GM21360 (cell line): ENCODE measurements at regions not wholly inside any gene's neighbourhood (a gene's known extent, or its start where the extent isn't known, plus 50 kb on each side); places are given as distances from the start of the nearest gene placed in this dataset.
A peak's percentile ranks its signal among the peaks of the same experiment; 100 is the strongest.
"Not testable (repeated sequence)": the region's sequence is repeated elsewhere in the genome, so short reads cannot be mapped to it uniquely, and the experiment has no call there.

Source experiments
- ATAC-seq: cut with Tn5 transposase; IDR thresholded peaks from one replicate; pipeline ENCODE4 v1.9.1; 2021; ENCODE audit warnings: mild to moderate bottlenecking, moderate library complexity; ENCODE audit not compliant: unreplicated experiment

DNA sequence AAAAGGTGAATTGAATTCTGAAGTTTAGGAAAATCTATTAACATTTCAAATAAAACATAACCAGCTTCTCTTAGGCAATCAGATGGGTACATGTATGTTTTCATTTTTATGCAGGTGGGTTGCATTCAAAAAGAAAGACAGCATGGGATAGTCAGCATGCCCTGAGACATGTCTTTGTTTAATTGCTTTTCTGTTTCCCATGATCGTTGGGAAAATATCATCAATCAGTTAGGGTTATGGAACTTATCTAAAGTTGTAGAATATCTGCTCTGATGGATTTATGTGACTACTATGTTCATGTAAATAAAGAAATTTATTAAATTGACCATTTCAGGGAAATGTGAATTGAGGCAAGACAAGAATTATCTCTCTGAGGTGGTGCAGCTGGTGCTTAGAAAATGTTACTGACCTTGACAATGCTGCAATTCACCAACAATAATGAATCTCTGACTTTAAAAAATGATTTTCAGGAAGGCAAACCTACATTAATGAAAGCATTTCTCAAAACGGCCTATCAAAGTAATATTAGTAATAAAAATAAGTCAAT lies 112.7 kb downstream of the RFPL4B start:
- ATAC-seq, result no peak

GRCh38 chr6:112464901-112465665 lies 118.0 kb downstream of the RFPL4B start:
- no peak for ATAC-seq

- ATAC-seq, result peak; percentile 87
Measured at GRCh38 chr6:112466373-112467151, 119.4 kb downstream of the RFPL4B start.

- no peak for ATAC-seq
Measured at GRCh38 chr6:112468359-112468758, 121.2 kb downstream of the RFPL4B start.

GRCh38 chr6:112469306-112469705 lies 122.2 kb downstream of the RFPL4B start:
- ATAC-seq, result no peak

- ATAC-seq, result no peak
Measured at GRCh38 chr6:112470376-112470775, 123.2 kb downstream of the RFPL4B start.

- no peak for ATAC-seq
Measured at GRCh38 chr6:112470950-112471349, 123.8 kb downstream of the RFPL4B start.

DNA sequence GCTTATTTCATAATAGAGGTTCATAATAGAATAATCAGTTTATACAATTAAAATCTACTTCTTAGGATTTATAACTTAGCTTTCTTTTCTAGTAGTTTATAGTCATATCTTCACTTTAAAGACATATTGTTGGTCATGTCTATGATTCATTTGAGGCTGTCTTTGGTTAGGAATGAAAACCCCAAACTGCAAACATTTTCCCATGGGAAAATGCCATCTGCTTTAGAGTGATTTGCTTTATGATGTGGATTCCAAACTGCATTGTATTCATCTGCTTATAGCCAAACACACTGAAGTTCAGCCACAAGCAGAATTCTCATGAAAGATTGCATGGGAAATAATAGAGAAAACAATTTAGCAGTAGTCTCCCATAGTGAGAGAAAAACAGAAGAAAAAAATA lies 128.0 kb downstream of the RFPL4B start:
- no peak for ATAC-seq

GRCh38 chr6:112477125-112477524 lies 130.0 kb downstream of the RFPL4B start:
- no peak for ATAC-seq

DNA sequence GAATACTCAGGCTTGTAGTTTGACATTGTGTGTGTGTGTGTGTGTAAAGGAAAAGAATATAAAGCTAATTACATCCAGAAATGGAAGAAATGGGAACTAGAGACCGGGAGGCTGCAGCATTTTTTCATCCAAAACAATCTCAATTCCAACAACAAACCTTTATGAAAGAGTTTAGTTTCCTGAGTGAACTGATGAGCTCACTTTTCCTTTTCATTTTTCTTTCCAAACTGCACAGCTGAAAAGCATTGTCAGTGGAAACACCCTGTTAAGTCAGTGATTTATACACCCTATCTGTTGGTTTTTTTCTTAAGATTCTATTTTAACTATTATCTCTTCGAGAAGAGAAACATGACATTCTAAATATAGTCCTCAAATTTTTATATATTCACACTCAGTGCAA lies 130.9 kb downstream of the RFPL4B start:
- no peak for ATAC-seq

DNA sequence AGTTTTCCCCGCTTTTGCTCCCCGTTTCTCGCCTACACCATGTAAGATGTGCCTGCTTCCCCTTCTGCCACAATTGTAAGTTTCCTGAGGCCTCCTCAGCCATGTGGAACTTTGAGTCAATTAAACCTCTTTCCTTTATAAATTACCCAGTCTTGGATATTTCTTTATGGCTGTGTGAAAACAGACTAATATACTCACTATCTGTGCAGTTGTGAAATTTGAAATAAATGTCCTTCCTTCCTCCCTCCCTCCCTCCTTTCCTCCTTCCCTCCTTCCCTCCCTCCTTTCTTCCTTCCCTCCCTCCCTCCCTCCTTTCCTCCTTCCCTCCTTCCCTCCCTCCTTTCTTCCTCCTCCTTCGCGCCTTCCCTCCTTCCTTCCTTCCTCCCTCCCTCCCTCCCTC lies 132.8 kb downstream of the RFPL4B start:
- ATAC-seq, result not testable (repeated sequence)

DNA sequence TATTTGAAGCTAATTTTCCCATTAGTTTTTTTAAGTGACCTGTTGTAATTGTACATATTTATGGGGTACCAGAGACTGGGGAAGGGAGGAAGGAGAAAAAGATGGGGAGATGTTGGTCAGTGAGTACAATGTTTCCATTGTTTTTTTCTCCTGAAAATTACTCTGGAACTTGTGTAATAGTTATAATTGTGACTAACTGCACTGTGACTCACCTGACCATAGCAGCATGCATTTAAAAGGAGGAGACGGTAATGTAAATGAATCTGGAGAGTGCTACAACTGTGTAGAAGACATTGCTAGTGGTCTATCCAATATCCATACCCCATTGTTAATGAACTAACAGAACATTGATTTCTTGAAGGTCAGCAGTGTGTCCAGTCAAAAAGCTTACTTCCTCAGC lies 133.4 kb downstream of the RFPL4B start:
- no peak for ATAC-seq

DNA sequence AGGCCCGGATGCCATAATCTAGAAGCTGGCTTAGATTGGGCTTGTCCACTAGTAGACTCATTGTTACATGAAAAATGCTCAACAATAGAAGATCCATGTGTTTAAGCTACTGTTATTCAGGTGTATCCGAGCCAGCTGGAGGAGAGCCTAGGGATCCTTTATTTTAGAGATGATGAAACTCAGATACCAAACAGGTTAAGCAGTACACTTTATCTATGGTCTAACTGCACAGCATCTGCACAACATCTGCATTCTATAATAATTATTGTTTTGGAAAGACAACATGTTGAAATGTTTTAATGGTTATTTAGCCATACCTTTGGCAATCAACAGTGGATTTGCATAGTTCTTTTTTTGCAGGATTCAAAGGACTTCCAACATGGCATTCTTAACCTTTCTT lies 134.1 kb downstream of the RFPL4B start:
- no peak for ATAC-seq

GRCh38 chr6:112482373-112482772 lies 135.2 kb downstream of the RFPL4B start:
- ATAC-seq, result no peak

GRCh38 chr6:112485120-112485826 lies 138.1 kb downstream of the RFPL4B start:
- ATAC-seq, result no peak

GRCh38 chr6:112485827-112486212 lies 138.7 kb downstream of the RFPL4B start:
- ATAC-seq, result no peak

GRCh38 chr6:112486454-112486853 lies 139.3 kb downstream of the RFPL4B start:
- no peak for ATAC-seq

GRCh38 chr6:112488238-112488637 lies 141.1 kb downstream of the RFPL4B start:
- ATAC-seq, result no peak

- no peak for ATAC-seq
Measured at GRCh38 chr6:112501705-112502104, 154.6 kb downstream of the RFPL4B start.

DNA sequence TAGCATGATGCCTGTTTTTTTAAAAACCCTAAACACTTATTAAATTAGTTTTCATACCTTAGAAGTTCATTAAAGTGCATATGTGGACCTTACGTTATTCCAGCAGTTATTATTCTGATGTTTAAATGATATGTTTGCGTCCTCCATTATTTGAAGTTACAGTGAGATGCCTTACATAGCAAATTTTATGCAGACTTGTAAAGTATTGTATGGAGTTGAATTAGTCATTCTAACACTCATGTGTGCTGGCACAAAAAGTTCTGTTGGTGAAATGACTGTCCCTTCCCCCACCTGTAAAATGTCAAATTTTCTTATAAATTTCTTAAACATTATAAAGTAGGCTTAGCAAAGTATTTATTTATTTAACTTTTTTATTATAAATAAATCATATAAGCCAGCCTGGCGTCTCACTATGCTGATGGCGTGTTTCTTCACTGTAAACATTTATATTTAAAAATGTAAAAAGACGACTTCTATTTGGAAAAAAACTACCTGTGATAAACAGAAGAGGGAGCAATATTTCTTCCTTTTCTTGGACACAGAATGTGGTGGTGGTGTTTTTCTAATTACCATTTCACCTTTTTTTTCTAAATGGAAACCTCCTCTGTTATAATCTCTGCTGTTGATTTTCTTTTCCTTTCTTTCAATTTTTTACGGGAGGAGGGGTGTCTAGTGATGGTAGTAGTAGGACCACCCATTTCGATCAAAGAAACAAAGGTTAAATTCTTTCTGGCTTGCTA lies 155.4 kb downstream of the RFPL4B start:
- no peak for ATAC-seq
